ENCODE measurements at regions not wholly inside any gene's neighbourhood (a gene's known extent, or its start where the extent isn't known, plus 50 kb on each side); places are given as distances from the start of the nearest gene placed in this dataset.

DNA sequence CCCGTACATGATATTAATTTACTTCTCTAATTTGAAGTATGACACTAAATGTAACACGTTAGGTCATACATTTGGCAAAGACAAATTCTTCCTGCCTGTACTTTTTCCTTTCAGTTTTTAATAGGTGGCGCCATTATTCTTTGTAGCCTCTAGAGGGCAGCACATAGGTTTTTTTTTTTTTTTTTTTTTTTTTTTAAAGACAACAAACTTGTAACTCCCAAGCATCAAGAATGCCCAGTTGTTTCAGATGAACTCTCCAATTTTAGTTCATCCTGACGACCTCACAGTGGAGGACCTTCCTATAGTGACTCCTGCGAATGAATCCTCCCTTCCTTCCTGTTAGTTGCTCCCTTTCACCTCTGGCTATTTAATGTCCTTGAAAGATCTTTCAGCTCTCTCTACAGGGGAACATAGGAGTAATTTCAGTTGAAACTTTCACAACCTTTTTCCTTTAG, 139.3 kb upstream of the HDAC9 start:
- TF ChIP-seq, protein P1, sequence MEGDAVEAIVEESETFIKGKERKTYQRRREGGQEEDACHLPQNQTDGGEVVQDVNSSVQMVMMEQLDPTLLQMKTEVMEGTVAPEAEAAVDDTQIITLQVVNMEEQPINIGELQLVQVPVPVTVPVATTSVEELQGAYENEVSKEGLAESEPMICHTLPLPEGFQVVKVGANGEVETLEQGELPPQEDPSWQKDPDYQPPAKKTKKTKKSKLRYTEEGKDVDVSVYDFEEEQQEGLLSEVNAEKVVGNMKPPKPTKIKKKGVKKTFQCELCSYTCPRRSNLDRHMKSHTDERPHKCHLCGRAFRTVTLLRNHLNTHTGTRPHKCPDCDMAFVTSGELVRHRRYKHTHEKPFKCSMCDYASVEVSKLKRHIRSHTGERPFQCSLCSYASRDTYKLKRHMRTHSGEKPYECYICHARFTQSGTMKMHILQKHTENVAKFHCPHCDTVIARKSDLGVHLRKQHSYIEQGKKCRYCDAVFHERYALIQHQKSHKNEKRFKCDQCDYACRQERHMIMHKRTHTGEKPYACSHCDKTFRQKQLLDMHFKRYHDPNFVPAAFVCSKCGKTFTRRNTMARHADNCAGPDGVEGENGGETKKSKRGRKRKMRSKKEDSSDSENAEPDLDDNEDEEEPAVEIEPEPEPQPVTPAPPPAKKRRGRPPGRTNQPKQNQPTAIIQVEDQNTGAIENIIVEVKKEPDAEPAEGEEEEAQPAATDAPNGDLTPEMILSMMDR (conservative IDR thresholded peaks at IDR 0.05; ENCODE audit: low read depth, low read length), result peak; percentile 69
- no peak overlapping the region for H3K4me3 ChIP-seq (ENCODE audit: low read depth, low read length)
- DNase-seq (ENCODE audit: low read depth), result no peak

GRCh38 chr7:18357691-18358090, 137.9 kb upstream of the HDAC9 start:
- no peak for DNase-seq (ENCODE audit: low read depth)
- TF ChIP-seq, protein P1 (conservative IDR thresholded peaks at IDR 0.05; ENCODE audit: low read depth, low read length), result peak; percentile 47
- H3K4me3 ChIP-seq (ENCODE audit: low read depth, low read length), result no peak overlapping the region

- peak; percentile 61 for DNase-seq (ENCODE audit: low read depth)
- H3K4me3 ChIP-seq (ENCODE audit: low read depth, low read length), result no peak overlapping the region
These were observed 133.8 kb upstream of the HDAC9 start for GRCh38 chr7:18361756-18362155.

GRCh38 chr7:18363751-18364380, 131.7 kb upstream of the HDAC9 start:
- TF ChIP-seq, protein P1 (conservative IDR thresholded peaks at IDR 0.05; ENCODE audit: low read depth, low read length), result no peak
- H3K4me3 ChIP-seq (ENCODE audit: low read depth, low read length), result no peak overlapping the region
- DNase-seq (ENCODE audit: low read depth), result no peak

More at GRCh38 chr7:18361756-18362155, 133.8 kb upstream of the HDAC9 start:
- TF ChIP-seq, protein P1 (conservative IDR thresholded peaks at IDR 0.05; ENCODE audit: low read depth, low read length), result peak; percentile 33

- DNase-seq (ENCODE audit: low read depth), result no peak
- no peak overlapping the region for H3K4me3 ChIP-seq (ENCODE audit: low read depth, low read length)
- TF ChIP-seq, protein P1 (conservative IDR thresholded peaks at IDR 0.05; ENCODE audit: low read depth, low read length), result no peak
These were observed 131.2 kb upstream of the HDAC9 start for GRCh38 chr7:18364396-18364795.

- H3K4me3 ChIP-seq (ENCODE audit: low read depth, low read length), result no peak overlapping the region
- TF ChIP-seq, protein P1 (conservative IDR thresholded peaks at IDR 0.05; ENCODE audit: low read depth, low read length), result no peak
- no peak for DNase-seq (ENCODE audit: low read depth)
These were observed 129.2 kb upstream of the HDAC9 start for GRCh38 chr7:18366394-18366793.

DNA sequence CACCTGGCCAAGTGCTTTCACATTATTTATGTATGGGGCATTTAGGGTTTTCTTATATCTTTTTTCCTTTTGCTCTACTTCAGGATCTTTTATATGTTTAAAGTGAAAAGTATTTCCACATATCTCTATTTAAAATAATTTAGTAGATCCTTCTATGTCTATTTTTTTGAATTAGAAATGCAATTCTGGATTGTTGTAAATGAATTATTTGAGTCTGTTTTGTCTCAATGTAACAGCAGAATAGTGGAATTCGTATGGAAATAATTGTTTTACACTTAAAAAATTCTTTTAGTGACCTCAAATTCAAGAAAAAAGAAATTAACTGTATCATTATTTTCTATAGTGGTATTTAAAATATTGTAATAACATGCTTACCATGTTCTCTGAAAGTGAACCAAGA, 126.5 kb upstream of the HDAC9 start:
- TF ChIP-seq, protein P1 (conservative IDR thresholded peaks at IDR 0.05; ENCODE audit: low read depth, low read length), result no peak
- H3K4me3 ChIP-seq (ENCODE audit: low read depth, low read length), result no peak overlapping the region
- no peak for DNase-seq (ENCODE audit: low read depth)

Measured in epithelial cell of proximal tubule (primary cell).